ENCODE measurements at regions not wholly inside any gene's neighbourhood (a gene's known extent, or its start where the extent isn't known, plus 50 kb on each side); places are given as distances from the start of the nearest gene placed in this dataset.
"Not testable (repeated sequence)": the region's sequence is repeated elsewhere in the genome, so short reads cannot be mapped to it uniquely, and the experiment has no call there.

DNA sequence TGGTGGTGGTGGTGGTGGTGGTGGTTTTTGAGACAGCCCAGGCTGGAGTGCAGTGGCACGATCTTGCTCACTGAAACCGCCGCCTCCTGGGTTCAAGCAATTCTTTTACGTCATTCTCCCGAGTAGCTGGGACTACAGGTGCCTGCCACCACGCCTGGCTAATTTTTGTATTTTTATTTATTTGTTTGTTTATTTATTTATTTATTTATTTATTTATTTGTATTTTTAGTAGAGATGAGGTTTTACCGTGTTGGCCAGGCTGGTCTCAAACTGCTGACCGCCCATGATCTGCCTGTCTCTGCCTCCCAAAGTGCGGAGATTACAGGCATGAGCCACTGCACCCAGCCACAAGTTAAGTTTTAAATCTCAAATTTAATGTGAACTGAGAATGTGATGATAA is 126.5 kb downstream of the PCDH18 start:
- not testable (repeated sequence) for DNase-seq (ENCODE audit: extremely low read depth, low read depth)

DNA sequence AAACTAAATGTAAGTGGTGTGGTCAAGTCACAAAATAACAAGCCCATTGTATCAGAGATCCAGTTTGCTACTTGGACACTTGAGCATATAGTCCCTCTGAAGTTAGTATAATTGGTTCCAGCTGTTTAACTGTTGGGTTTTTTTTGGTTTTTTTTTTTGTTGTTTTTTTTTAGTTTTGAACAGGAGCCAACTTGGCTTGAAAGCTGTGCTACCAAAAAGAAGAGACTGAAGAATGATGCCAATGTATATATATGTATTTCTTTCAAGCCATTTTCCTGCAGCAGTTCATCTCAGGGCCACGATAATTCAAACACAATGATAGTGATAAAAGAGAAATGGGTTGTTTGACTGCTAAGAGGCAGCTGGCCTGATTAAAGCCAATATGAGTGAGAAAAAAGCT is 138.3 kb downstream of the PCDH18 start:
- no peak for DNase-seq (ENCODE audit: extremely low read depth, low read depth)

DNA sequence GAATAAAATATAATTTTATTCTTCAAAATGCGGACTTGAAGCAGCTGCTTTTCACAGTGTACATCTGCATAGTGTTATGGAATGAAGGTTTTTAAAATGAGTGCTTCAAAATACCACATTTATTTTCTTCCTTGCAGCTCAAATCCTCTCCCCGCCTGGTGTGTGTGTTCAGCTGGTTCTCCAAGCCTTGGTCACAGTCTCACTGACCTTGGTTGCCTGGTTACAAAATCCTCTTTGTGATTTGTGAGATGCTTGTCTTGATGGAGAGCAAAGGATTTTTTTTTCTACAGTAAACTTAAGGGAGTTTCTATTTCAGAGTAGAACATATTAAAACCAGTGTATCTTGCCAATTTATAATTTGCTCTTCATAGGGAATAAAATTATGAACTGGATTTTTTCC is 139.2 kb downstream of the PCDH18 start:
- DNase-seq (ENCODE audit: extremely low read depth, low read depth), result no peak

DNA sequence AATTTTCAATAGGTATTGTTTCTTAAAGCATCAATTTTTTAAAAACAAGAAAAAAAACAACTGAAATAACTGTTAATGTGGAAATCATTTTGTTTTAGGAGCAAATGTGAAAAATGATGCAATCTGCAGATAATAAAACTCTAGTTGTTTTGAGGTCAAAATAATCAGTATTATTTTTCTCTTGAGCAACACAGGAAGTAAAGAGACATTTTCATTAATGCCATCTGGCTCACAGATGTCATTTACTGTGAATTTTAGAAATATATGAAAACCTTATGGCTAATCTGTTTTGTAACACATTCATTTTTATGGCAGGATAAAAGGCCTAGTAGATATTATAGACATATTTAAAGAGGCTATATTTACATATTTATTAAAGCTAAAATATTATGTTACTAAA is 141.6 kb downstream of the PCDH18 start:
- no peak for DNase-seq (ENCODE audit: extremely low read depth, low read depth)

DNA sequence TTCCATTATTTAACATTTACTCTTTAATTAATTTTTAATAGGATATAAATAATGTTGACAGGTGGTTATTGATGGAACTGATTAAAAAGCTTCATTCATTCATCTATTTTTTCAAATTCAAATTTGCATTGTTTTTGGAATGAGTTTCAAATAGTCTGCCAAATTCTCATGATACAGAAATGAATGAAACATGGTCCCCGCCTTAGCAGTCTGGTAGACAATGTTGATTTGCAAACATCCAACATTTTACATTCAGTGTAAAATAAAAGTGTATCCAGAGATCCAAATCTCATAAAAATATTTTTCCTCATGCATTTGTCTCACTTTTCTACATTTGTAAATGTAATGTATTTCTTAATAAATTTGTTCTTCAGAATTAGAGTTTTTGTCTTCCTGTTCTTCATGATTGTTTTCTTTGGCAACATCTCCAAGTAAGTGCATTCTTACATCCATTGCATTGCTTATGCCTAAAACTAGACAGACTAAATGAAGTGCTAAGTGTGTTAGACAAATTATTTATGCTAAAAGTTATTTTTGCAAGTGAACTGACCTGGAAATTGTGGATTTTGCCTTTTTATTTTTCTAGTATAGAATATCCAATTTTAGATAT is 142.3 kb downstream of the PCDH18 start:
- no peak for DNase-seq (ENCODE audit: extremely low read depth, low read depth)

DNA sequence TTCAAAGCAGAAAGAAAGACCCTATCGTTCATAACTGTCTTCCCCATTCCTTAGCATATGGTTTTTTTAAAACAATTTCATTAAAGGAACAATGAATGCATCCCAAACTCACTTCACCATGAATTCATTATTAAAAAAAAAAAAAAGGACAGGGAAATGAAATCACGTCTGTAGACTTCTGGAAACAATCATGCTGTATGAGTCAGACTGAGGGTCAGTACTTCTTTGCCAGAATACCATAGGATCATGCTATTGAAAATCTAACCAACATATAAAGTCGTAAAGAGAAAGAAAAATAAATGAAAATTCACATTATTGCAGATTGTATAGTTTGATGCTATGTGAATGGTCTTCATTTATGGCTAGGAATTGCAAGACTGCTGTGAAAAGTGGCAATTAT is 144.4 kb downstream of the PCDH18 start:
- no peak for DNase-seq (ENCODE audit: extremely low read depth, low read depth)

DNA sequence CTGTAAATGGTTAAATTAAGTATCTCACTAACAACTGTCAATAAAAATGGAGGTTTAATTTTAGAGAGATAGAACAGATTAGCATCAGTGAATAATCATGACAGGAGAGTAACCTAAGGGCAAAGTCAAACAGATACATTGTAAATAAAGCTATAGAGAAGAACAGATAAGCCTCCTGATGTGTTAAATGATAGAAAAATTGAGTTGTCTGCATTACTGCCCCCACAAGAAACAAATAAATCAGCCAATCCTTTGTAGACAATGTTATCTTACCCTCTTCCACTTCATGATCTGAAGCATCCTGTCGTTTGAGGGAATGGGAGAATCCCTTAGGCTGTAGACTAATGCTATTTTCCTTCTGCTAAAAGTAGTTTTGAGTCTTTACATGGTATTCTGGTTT is 147.8 kb downstream of the PCDH18 start:
- no peak for DNase-seq (ENCODE audit: extremely low read depth, low read depth)

DNA sequence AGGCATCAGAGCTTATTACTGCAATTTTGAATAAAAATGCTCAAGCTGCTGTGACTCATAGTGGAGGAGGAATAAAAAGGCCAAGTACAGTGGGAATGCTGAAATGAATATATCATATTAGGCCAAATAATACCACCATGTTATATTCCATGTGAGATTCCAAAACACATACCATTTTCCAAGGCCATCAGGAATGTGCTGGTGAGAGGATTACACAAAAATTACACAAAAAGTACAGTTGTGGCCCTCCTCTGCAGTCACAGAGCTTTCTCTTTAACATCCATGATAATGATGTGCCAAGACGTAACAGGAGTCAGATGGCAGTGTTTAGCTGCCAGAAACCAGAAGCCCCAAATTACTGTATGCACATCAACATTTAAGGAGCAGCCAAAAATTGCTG is 153.5 kb downstream of the PCDH18 start:
- no peak for DNase-seq (ENCODE audit: extremely low read depth, low read depth)

DNA sequence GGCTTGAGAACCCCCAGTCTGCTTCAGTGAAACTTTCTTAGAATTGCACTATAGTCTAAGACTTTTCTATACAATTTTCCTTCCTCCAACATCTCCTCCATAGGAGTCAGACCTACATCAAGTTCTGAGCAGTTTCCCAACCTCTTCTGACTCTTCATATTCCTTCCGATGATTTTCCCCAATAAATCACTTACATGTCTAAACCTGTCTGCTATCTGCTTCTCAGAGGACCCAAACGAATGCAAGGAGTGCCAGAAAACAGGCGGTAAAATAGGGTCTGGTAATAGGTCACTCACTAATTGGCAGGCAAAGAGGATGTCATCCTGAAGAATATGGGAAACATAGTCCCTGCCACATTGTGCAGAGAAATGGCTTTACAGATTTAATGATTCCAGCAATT is 153.9 kb downstream of the PCDH18 start:
- DNase-seq (ENCODE audit: extremely low read depth, low read depth), result no peak

DNA sequence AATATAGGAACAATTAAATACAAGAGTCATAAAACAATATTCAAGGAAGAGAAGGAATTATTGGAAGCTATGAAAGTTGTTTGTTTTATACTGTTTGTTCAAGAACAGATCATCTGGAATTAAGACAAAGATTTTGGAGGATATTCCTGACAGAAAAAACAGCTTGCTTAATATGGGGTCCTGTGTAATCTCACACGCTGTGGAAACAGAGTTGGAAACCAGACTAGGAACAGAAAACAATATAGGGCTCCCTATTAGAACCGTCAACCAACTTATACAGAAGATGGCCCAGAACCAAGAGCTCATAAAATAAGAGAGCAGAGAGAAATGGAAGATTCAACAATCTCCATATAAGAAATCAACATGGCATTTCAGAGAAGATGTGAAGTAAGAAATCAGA is 156.0 kb downstream of the PCDH18 start:
- no peak for DNase-seq (ENCODE audit: extremely low read depth, low read depth)

DNA sequence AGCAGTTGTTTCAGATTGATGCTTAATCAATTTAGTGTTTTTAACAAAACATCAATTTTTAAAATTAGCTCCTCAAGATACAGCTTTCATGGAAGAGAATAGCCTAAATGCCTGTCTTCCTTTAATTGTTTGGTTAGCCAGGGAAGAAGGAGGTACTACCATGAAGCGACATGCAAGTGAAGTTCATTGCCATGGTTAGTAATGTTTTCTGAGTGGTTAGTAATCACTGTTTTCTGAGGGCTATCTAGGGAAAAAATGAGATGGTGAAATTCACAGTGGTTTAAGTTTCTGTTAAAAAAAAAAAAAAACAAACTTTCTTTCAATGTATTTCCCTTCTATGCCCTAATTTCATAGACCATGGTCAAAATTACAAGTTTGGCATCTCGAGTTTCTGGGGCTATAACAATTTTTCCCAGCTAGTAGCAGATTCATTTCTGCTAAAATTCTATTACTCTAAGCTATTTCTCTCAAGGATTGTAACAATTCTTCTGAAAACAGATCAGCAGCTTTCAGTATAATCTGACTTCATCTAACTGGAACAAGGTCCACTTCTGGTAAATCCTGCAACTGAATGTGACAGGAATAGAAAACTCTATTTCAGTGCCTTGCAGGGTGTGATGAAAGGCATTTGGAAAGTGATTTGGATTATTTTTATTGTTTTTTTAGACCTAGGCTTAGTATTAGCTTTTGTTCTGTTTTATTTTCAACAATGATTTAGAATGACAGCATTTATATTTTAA is 157.0 kb downstream of the PCDH18 start:
- no peak for DNase-seq (ENCODE audit: extremely low read depth, low read depth)

DNA sequence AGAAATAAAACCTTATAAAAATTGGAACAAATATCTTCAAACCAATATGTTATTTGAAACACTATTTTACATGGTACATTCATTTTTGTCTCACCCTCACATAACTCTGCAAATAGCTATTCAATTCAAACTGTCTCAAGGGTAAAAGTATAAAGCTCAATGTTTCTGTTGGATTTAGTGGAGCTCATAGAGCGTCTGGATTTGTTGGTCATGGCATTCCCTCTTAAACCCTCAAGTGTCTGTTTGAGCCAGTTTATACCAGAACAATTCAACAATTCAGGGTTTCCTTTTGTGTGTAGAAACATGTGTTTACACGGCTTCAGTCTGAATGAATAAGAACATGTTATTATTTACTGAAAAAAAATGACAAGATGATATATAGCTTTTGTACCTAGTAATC is 161.6 kb downstream of the PCDH18 start:
- DNase-seq (ENCODE audit: extremely low read depth, low read depth), result no peak

DNA sequence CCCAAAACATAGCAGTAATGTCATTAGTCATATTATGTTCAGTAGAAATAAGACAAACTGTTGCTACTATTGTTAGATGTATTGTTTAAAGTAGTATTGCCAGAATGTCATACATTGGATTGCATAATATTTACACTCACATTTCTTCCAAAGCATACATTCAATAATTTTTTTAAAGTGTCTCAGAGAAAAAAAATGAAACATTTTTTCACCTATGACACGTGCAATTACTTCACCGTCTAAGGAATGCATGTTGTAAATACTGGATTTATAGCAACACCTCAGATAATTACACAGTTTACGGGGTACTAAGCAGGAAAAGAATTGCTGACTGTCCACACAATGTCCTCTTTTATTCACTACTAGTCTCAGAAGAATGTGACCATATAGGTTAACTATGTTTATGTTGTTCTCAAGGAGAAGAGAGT is 162.1 kb downstream of the PCDH18 start:
- no peak for DNase-seq (ENCODE audit: extremely low read depth, low read depth)

DNA sequence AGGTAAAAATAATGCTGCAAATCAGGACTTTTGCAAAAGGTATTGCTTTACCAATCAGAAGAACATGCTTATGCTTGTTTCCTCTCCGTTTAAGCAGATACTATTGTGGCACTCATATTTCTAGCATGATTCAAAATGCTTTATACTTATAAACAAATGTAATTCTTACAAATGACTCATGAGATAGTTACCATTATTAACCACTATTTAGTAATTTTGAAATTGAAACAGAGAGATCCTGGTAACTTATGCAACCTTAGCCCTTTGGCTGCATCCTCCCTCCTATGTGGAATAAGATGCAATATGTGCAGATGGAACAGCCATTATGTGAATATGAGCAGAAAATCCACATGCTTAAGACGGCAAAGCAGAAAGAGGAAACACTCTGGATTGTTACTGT is 164.7 kb downstream of the PCDH18 start:
- no peak for DNase-seq (ENCODE audit: extremely low read depth, low read depth)

DNA sequence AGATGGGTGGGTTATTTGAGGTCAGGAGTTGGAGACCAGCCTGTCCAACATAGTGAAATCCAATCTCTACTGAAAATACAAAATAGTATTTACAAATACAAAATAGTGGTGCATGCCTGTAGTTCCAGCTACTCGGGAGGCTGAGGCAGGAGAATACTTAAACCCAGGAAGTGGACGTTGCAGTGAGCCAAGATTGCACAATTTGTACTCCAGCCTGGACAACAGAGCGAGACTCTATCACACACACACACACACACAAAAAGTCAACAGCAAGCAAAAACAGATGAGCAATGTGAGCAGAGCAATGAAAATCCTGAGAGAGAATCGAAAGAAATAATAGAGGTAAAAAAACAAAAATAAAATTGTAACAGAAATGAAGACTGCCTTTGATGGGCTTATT is 168.8 kb downstream of the PCDH18 start:
- no peak for DNase-seq (ENCODE audit: extremely low read depth, low read depth)

DNA sequence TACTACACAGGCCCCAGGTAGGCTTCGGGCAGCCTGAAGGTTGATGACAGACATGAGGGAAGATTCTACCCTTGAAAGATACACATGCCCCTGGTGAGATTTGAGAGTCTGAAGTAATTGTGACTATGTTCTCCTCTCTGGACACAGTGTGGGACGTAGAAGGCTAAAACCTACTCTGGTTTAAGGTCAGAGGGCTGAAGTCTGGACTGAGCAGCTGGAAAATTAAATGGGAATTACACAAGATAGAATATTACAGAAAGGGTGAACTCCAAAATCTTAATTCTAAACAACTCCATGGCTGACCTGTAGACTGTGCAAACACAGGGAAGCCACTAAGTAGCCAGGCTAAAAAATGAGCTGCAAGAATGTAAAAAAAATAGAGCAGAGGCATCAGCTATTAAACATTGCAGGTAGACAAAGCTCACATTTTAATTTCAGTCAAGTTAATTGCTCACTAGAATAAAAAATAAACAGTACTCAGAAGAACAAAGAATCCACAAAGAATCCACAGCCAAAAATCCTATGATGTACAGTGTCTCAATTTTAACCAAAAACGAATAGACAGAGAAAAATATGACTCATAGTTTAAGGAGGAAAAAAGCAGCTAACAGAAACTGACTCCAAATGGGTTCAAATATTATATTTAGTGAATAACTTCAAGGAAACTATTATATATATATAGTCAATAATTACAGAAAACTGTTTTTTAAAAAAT is 170.4 kb downstream of the PCDH18 start:
- DNase-seq (ENCODE audit: extremely low read depth, low read depth), result no peak

DNA sequence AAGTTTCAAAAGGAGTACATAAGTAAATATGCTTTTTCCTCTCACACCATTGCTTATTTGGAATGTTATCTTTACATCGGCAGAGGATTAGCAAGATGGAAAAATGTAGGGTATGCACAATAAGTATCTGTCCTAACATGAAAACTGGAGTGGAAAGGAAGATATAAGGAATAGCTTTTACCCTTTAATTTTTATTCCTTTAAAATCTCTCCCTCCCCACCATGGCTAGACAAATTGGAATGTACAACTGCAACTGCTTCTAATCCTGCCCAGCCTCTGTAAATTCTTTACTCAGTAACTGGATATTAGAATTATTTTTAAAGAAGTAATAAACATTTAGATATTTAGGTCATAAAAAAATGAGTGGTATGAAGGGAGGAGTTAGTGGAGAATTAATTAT is 171.5 kb downstream of the PCDH18 start:
- no peak for DNase-seq (ENCODE audit: extremely low read depth, low read depth)

DNA sequence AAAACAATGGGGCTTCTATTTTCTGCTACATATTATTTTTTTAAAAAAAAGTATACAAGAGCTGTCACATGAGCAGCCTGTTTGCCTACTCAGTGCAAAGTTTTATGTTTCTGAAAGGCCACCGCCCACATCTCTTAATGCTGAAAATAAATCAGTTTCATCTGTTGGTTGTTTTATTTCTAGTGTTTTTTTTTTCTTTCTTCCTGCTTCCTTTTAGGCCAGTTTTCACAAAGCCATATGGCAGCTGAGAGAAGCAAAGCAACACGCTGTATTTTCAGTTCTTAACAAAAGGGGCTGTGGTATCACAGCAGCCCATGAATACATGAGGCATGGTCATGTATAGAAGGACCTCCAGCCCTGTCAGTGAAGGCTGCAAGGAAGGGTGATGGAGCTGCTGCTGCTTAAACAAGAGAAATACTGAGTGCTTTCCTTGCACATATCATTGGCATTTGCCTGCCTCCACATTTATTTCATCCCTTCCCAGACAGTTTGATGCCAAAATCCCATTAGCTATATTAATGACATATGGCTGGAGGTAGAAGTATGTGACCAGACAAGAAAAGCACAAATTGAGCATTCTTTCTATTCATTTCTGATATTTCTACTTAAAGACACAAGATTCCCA is 172.5 kb downstream of the PCDH18 start:
- DNase-seq (ENCODE audit: extremely low read depth, low read depth), result no peak

DNA sequence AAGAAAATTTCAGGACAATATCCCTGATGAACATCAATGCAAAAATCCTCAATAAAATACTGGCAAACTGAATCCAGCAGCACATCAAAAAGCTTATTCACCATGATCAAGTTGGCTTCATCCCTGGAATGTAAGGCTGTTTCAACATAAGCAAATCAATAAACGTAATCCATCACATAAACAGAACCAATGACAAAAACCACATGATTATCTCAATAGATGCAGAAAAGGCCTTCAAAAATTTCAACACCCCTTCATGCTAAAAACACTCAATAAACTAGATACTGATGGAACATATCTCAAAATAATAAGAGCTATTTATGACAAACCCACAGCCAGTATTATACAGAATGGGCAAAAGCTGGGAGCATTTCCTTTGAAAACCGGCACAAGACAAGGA is 177.7 kb downstream of the PCDH18 start:
- not testable (repeated sequence) for DNase-seq (ENCODE audit: extremely low read depth, low read depth)

DNA sequence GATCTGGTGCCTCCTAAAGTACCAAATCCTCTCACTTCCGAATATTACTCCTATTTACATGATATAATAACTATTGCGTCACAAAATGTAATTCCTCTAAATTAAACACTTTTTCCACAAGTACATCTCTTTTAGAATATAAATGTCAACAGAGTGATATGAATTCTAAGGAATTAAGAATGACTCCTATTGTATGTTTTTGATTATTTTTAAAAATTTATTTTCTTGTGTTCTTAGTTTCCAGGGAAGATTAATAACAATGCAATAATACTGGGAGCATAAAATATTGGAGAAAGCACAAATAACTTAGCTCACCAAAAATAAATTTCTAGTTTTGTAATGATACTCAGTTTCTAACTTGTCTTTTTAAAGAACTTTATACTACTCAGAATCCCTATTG is 184.9 kb downstream of the PCDH18 start:
- no peak for DNase-seq (ENCODE audit: extremely low read depth, low read depth)

DNA sequence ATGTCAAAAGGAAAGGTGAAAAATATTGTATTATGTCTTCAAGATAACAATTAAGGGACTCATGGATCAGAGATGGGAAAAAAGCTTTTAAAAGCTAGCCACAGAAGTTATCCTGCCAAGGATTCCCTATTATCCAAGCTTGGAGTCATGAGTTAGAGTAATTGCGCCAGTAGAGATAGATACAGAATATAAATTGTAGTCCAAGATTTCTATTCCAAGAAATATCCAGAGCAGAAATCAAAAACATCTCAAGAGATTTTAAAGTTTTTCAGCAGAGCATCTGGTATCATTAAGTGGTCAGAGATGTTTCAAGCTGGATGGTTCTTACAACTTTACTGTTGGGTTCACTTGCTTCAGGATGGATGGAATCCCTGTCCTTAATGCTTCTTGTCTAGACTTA is 186.7 kb downstream of the PCDH18 start:
- DNase-seq (ENCODE audit: extremely low read depth, low read depth), result no peak

DNA sequence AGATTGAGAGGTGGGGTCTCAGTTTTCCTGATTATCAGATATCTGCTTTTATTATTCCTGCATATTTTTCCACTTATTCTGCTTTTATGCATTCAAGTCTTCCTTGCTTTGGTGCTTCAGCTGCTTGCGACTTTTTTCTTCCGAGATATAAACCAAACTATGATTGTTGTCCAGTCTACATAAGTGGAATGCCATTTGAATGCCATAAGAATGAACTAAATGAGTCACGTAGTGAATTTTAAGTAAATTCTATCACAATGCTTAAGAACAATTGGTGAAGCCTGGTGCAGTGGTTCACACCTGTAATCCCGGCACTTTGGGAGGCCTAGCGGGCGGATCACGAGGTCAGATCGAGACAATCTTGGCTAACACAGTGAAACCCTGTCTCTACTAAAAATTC is 189.1 kb downstream of the PCDH18 start:
- DNase-seq (ENCODE audit: extremely low read depth, low read depth), result no peak

Data from NCI-H460 (cell line).